Left hindlimb (tissue), 1 donor: ENCODE measurements at regions not wholly inside any gene's neighbourhood (a gene's known extent, or its start where the extent isn't known, plus 50 kb on each side); places are given as distances from the start of the nearest gene placed in this dataset.
"Not testable (repeated sequence)": the region's sequence is repeated elsewhere in the genome, so short reads cannot be mapped to it uniquely, and the experiment has no call there.

Experiments
- DNase-seq: peaks from one replicate; pipeline ENCODE4 v3.0.0-alpha.2; 2018

DNA sequence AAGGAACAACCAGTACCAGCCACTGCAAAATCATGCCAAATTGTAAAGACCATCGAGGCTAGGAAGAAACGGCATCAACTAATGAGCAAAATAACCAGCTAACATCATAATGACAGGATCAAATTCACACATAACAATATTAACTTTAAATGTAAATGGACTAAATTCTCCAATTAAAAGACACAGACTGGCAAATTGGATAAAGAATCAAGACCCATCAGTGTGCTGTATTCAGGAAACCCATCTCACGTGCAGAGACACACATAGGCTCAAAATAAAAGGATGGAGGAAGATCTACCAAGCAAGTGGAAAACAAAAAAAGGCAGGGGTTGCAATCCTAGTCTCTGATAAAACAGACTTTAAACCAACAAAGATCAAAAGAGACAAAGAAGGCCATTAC lies 97.6 kb downstream of the GPX5 start:
- DNase-seq, result not testable (repeated sequence)

DNA sequence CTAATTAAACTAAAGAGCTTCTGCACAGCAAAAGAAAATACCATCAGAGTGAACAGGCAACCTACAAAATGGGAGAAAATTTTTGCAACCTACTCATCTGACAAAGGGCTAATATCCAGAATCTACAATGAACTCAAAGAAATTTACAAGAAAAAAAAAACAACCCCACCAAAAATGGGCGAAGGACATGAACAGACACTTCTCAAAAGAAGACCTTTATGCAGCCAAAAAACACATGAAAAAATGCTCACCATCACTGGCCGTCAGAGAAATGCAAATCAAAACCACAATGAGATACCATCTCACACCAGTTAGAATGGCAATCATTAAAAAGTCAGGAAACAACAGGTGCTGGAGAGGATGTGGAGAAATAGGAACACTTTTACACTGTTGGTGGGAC lies 100.7 kb downstream of the GPX5 start:
- not testable (repeated sequence) for DNase-seq

DNA sequence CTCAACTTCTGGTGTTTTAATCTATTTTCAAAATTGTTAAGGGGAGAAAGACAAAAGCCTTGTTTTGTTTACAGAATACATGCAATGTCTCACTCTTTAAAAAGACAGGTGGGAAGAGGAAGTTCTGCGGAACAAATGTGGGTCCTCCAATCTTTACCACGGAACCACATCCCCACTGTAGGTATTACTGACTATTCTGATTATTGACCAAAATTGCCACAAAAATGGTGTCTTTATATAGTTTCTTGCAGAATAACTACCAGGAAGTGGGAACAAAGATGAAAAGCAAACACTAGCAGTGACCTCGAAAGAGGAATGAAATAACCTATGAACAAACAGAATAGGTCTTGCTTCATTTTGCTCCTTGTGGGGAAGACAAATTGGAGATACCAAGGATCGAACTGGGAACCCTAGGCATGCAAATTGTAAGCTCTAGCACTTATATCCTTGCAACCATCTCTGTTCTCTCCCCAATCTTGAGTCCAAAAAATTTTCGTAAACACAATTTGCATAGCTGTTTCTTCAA lies 106.7 kb downstream of the GPX5 start:
- DNase-seq, result no peak

DNA sequence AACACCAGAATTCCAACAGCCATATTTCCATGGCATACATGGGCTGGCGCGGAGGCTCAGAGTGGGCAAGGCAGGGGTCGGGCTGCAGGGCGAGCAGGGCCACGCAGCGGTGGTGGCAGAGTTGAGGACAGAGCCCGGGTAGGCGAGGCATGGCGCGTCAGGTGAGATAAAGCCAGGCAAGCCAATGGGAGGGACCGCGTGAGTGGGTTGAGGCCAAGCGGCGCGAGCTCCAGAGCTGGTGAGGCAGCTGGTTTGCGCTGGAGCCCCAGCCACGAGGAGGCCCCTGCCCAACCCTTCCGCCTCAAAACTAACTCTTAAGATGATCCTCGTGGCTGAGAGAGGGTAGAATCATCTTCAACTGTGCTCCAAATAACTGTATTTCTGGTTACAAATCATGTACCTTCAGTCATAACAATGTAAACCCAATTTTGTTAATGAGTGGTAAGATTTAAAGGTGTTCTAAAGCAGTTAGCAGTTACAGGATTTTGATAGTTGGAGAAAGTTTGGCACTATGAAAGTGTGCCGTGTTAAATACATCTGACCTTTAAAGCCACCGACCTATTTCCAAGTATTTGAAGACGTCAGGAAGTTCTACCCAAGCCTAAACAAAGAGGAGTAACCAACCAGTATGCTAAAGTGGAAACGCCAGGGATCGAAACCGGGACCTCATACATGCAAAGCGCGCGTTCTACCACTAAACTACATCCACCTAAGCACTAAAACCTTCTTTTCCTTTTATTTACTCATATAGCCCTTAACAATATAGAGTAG lies 107.9 kb downstream of the GPX5 start:
- DNase-seq, result no peak

DNA sequence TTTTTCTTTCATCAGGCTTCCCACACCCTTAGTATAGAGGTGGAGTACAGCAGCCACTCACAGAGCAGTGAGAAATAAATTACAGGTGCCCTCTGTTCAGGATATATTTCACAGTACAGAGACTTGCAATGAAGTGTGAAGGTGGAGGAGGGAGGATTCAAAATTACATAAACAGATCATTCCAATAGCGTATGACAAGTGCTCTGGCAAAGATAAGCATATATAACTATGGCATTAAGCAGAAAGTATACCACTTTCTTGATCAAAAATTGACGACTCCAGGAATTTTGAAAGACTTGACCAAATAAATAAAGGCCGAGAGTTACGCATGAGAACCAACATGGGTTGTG lies 108.7 kb downstream of the GPX5 start:
- no peak for DNase-seq

DNA sequence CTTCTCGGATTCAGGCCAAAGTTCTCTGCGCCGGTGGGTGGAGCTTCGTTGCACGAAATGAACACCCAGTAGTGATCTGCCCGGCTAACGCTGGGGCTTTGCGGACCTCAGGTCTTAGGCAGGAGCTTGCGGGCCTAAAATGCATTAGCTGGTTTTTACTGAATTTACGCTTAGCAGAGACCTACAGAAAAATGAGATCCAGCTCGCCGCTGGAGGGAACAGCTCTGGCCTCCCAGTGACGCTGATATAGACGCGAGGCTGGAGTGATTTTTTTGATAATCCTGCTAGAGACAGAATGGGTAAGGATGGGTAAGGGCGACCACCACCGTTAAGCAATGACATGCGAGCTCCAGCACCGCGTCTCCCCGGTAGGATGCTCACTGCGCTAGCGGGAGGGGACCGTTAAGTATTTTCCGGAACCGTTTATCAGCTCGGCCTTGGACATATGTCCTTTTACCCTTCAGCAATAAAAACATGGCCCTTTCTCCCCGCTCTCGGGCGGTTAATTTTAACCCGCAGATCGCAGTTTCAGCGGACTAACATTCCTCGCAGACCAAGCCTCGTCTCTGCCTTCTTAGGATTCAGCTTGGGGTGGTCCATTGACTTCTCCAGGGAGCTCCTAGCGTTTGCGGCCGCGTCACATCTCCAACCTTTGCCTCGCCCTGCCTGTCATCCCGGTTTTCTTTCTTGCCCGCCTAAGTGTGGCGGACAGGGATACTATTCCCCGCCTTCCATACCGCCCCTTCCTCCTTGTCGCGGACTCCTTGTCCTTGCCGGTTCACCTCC lies 109.3 kb downstream of the GPX5 start:
- peak; percentile 47 for DNase-seq

DNA sequence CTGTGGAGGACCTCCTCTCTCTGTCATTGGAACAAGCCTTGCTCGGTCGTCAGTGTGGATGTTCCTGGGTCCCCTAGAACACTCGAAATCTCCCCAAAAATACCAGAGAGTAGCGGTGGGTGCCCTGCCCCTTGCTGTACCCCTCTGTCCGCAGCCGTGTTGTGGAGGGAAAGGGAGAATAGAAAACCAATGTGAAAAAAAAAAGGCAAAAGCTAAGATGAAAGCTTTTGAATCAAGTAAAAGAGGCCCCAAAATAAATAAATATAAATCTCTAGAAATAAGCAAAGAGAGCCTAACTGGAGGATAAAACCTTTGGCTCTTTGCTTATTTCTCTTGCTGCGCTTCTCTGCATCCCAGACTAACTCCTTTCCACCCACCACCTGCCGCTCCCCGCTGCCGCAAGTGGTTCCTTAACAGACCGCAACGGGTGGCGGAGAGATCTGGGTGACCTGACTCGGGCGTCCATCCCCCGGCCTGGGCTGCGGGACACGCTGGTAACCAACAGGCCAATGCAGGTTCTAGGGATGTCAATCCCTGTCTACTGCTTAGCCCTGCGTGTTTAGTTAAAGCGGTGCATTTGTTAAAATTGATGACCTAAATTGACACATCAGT lies 110.0 kb downstream of the GPX5 start:
- no peak for DNase-seq

DNA sequence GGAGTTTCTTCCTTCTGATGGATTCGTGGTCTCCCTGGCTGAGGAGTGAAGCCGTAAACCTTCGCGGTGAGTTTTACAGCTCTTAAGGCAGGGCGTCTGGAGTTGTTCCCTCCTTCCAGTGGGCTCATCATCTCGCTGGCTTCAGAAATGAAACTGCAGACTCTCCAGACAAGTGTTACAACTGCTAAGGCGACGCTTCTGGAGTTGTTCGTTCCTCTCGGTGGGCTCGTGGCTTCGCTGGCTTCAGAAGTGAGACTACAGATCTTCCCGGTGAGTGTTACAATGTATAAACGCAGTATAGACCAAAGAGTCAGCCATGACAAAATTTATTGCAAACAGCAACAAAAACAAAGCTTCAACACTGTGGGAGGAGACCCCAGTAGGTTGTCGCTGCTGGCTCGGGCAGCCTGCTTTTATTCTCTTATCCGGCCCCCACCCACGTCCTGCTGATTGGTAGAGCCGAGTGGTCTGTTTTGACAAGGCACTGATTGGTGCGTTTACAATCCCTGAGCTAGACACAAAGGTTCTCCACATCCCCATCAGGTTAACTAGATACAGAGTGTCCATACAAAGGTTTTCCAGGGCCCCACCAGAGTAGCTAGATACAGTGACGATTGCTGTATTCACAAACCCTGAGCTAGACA lies 113.2 kb downstream of the GPX5 start:
- no peak for DNase-seq

DNA sequence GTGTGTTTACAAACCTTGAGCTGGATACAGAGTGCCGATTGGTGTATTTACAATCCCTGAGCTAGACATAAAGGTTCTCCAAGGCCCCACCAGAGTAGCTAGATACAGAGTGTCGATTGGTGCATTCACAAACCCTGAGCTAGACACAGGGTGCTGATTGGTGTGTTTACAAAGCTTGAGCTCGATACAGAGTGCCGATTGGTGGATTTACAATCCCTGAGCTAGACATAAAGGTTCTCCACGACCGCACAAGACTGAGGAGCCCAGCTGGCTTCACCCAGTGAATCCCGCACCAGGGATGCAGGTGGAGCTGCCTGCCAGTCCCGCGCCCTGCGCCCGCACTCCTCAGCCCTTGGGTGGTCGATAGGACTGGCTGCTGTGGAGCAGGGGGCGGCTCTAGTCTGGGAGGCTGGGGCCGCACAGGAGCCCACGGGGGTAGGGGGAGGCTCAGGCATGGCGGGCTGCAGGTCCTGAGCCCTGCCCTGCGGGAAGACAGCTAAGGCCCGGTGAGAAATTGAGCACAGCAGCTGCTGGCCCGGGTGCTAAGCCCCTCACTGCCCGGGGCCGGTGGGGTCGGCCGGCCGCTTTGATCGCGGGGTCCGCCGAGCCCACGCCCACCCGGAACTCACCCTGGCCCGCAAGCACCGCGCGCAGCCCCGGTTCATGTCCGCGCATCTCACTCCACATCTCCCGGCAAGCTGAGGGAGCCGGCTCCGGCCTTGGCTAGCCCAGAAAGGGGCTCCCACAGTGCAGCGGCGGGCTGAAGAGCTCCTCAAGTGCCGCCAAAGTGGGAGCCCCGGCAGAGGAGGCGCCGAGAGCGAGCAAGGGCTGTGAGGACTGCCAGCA lies 114.0 kb downstream of the GPX5 start:
- not testable (repeated sequence) for DNase-seq

DNA sequence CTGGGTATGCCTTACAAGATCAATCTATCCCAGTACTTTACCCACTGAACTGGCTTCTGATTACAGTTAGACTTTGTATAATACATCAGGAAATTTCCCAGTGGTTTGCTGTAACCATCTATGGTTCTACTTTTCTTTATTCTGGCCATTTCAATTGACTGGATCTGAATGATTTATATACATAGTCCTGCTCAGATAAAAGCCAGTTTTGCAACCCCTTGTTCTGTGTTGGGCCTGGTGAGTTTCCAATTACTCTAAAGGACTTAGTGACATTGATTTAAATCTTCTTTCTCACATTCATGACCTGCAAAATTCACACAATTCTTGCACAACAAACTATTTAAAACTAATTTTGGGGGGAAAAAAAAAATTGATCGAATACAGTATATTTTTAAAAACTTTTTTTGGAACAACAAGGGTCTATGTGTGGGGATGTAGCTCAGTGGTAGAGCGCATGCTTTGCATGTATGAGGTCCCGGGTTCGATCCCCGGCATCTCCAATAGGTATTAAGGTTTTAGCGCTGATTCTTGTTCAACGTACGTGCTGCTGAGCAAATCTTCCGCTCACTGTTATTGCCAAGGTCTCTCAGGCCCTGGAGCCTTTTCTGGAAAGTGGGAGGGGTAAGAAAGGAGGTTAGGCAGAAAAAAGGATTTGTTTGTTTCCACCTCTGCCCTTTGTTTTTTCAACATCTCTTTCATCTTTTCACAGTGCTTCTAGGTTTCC lies 117.5 kb downstream of the GPX5 start:
- peak; percentile 47 for DNase-seq

DNA sequence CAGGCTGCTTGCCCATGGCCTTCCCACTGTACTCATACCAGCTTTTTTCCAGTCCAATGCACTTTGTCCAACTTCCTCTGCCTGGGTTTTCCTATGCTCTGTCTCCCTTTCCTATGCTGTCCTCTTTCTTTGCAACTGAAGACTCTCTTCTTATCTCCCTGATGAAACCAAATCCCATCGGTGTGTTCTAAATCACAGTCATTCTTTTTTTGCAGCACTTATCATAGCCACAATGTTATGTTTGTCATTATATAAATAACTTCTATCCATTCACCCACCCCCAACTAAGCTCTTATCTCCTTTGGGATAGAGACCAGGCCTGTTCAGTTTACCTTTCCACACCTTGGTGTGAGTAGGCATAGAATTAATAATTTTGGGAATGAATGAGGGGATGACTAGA lies 121.0 kb downstream of the GPX5 start:
- no peak for DNase-seq

DNA sequence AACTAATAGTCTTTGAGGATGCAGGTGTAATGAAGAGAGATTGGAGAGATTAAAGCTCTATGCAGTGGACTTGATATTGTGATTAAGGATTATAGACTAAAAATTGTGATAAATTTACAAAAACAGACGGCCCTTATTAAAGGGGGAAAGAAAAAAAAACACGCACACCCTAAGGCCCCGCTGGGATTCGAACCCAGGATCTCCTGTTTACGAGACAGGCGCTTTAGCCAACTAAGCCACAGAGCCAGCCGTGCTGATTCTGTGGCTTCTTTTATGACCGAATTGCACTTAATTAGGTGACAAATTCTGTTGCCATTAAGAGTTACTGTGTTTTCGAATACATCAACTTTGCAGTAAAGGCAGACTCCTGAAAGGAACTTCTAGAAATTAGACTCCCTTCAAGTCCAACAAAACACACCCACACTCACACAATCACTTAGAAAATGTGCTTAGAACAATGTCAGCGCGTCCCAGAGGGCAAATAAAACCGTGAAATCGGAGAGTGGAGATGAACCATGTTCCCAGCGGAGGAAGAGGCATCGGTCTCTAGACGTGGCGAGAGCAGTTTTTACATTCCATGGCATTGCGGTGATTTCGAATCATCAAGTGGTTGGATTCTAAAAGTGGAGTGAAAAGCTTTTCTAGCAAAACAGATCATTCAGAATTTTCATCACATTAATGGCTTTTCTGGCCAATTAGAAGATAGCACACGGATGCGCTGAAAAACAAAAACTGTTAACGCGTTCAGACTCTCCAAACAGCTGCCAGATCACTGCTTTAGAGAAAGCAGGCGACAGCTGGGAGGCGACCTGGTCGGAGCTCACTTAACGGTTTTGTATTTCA lies 122.6 kb downstream of the GPX5 start:
- DNase-seq, result peak; percentile 64

DNA sequence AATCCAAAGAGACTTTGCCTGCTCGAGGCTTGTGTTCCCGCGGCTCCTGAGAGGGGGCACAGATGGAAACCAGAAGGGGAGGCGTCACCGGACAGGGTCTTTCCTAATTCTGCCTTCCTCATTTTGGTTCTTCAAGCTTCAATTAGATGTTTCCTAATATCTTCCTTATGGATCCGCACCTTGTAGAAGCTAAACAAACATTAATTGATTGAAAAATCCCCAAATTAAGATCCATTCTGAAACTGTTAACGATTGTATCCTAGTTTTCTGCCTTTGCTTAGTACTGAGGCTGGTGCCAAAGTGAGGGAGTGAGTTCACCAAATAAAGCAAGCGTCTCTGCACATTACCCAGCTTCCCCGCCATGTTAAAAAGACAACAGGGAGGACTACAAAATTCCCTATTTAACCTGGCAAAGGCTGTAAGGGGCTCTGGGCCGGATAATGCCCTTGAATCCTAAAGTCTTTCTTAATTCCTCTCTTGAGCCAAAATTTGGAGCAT lies 123.2 kb downstream of the GPX5 start:
- no peak for DNase-seq

DNA sequence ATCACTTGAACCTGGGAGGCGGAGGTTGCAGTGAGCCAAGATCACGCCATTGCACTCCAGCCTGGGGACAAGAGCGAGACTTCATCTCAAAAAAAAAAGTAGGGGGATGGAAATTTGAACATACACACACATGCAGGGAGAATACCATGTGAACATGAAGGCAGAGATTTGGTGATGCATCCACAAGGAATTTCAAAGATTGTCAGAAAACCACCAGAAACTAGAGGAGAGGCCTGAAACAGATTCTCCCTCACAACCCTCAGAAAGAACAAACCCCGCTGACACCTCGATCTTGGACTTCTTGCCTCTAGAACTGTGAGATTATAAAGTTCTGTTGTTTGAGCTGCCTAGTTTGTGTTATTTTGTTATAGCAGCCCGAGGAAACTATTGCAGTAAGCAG lies 125.5 kb downstream of the GPX5 start:
- no peak for DNase-seq

DNA sequence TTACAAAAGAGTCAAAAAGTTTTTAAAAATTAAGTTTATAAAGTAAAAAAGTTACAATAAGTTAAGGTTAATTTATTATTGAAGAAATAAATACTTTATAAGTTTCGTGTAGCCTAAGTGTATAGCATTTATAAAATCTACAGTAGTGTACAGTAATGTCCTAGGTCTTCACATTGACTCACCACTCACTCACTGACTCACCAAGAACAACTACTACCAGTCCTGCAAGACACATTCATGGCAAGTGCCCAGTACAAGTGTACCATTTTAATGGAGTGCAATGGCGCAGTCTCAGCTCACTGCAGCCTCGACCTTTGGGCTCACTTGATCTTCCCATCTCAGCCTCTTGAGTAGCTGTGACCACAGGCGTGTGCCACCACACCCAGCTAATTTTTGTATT lies 128.2 kb downstream of the GPX5 start:
- DNase-seq, result no peak

DNA sequence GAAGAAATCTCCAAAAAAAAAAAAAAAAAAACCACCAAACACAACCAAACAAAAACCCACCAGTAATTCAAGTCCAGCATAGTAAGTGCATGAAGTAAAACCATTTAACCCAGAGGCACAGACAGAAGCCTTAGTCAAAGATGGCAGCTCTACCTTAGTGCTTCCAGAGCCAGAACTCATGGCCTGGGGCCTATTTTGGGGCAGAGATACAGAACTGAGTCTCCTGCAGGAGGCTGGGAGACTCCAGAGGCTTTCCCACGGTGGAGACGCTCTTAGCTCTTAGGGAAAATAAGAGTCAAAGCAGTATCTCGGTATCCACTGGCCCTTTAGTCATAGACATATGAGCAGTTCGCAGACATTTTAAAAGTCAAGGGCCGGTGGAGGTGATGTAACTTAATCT lies 129.5 kb downstream of the GPX5 start:
- DNase-seq, result no peak

DNA sequence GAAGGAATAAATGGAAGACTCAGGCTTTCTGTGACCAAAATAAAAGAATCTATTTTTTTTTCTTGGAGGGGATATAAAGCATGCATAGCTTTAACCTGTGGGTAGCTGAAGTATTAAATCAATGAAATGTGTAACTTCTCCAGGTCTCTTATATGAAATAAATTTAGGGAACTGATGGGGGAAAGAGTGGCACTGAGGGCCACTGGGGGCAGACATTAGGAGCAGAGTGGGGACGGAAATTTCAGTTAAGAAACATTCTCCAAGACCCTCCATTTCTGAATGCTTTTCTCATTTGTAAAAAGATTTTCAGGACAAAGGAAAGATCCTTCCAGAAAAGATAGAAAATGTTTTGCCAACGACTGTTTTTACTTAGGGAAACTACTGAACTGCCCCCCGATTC lies 131.0 kb downstream of the GPX5 start:
- DNase-seq, result no peak

DNA sequence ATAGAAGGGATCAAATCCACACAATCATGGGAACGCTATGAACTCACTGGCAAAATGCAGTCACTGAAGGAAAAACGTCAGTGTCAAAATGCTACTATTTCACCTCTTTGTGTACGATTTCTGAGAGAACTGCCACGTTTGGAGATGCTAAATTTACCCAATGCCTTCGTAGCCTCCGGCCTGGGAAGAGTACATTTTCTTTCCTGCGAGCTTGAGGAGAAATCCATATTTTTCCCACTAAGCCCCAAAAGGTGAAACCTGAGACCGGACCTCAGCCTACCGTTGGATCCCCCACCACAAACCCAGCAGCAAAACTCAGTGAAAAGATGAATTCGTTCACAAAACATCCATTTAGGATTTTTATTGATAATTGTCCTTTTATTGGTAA lies 131.7 kb downstream of the GPX5 start:
- no peak for DNase-seq

DNA sequence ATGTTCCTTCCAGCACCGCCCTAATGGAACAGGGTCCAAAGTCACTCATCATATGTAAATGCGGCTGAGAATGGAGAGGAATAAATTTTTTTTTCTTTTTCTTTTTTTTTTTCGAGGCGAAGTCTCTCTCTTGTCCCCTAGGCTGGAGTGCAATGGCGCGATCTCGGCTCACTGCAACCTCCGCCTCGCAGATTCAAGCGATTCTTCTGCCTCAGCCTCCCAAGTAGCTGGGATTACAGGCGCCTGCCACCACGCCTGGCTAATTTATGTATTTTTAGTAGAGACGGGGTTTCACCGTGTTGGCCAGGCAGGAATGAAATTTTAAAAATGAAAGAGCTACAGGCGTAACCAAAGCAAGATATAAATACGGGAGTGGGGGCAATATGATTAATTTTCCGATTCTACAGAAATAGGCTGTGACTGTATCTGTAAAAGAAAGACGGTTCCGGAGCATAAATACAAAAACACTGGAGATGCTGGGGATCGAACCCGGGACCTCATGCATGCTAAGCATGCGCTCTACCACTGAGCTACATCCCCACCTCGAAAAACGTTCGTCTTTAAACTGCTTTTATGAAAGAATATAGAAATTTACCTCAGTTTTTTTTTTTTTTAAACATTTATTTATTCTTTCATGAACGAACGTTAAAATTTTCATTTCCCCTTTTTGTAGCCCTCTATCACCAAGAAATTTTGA lies 132.2 kb downstream of the GPX5 start:
- DNase-seq, result peak; percentile 70
